ENCODE measurements at regions not wholly inside any gene's neighbourhood (a gene's known extent, or its start where the extent isn't known, plus 50 kb on each side); places are given as distances from the start of the nearest gene placed in this dataset.

DNA sequence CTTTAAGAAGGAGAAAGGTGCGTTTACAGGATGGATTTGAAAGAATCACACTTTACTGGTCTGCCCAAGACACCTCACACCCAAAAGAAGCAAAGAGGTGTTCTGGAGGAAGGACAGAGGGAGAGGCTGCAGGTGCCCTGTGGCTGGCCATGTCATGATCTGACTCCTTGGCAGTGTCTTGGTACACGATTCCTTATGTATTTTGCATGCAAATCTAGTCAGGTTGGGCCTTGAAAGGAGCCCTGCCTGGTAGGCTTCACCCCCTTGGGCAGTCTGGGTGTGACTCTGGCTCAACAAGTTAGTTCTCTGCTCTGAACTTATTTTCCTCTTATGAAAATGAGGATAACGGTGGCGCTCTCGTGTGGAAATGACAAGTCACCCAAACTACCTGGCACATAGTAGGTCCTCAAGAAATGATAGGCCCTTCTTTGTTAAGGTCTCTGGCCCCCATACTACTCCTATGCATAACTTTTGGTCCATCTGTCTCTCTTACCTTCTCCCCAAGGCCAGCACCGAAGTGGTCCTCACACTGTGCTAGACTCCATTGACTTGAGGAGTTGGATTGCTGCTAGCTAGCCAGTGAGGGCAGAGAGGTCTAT is 212.5 kb downstream of the SEMA6A start:
- TF ChIP-seq, protein P1, sequence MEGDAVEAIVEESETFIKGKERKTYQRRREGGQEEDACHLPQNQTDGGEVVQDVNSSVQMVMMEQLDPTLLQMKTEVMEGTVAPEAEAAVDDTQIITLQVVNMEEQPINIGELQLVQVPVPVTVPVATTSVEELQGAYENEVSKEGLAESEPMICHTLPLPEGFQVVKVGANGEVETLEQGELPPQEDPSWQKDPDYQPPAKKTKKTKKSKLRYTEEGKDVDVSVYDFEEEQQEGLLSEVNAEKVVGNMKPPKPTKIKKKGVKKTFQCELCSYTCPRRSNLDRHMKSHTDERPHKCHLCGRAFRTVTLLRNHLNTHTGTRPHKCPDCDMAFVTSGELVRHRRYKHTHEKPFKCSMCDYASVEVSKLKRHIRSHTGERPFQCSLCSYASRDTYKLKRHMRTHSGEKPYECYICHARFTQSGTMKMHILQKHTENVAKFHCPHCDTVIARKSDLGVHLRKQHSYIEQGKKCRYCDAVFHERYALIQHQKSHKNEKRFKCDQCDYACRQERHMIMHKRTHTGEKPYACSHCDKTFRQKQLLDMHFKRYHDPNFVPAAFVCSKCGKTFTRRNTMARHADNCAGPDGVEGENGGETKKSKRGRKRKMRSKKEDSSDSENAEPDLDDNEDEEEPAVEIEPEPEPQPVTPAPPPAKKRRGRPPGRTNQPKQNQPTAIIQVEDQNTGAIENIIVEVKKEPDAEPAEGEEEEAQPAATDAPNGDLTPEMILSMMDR (IDR thresholded peaks at IDR 0.05; ENCODE audit: unreplicated experiment in 3 of 3) = no peak
- H3K36me3 Mint-ChIP-seq (ENCODE audit: low read depth) = no peaks in the 10 kb centered on the region

DNA sequence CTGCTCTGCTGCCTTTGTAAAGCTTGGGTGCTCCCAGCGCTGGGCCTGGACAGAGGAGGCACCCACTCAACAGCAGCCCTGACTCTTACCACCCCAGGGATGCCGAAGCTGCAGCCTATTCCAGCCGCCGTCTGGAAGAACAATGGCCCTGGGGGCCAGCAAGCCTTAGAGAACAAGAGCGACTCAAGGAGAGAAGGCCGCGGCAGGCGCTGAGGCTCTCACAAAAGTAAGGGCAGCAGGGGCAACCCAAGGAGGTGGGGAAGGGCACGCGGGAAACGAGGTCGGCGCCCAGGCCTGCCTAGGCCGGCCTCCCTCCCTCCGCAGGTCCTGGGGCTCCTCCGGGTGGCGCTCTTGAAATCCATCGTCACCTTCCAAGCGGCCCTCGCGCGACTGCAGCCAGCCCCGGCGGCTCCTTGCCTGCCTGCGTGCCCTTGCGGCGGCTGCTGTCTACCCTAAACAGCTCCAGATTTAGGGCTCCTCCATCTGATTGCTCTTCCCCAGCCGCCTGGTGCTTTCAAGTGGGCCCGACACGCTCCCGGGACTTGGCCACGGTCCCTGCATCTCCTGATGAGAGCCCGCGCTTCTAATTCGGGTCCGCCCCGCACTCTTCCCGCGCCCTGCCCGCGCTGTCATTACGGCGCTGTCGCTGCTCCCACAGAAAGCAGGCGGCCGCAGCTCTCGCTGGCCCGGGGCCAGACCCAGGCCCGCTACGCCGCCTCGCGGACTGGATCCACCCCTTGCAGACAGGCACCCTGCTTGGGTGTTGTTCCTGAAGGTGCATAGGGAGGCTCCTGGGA is 213.3 kb downstream of the SEMA6A start:
- Mint-ChIP-seq H3K27me3 (ENCODE audit: low read depth) (no peaks in the 10 kb centered on the region), H3K4me3 (peak overlapping the region; percentile 76 to 82 (median 80)), H3K9me3 (peaks cover 8% of the 10 kb centered on the region), H3K27ac (no peak overlapping the region), H3K36me3 (ENCODE audit: low read depth) (no peaks in the 10 kb centered on the region), H3K4me1 (peaks cover 37% of the 10 kb centered on the region)
- TF ChIP-seq, protein P1 (IDR thresholded peaks at IDR 0.05; ENCODE audit: unreplicated experiment in 3 of 3) = peak in 1 of 3 experiments; percentile 21

More for the DNA sequence above, 212.5 kb downstream of the SEMA6A start:
- Mint-ChIP-seq H3K4me3 (peak overlapping the region; percentile 66 to 82 (median 80)), H3K9me3 (peaks cover 8% of the 10 kb centered on the region), H3K27me3 (ENCODE audit: low read depth) (no peaks in the 10 kb centered on the region), H3K27ac (peak overlapping the region in 2 of 3 experiments; percentile 32 to 47), H3K4me1 (peaks cover 37% of the 10 kb centered on the region)

GRCh38 chr5:116360008-116360853 is 214.4 kb downstream of the SEMA6A start:
- Mint-ChIP-seq H3K27me3 (ENCODE audit: low read depth) (no peaks in the 10 kb centered on the region), H3K36me3 (ENCODE audit: low read depth) (peaks cover 7% of the 10 kb centered on the region), H3K4me1 (peaks cover 32% of the 10 kb centered on the region), H3K4me3 (peak overlapping the region in 2 of 3 experiments; percentile 37 to 39), H3K9me3 (peaks cover 13% of the 10 kb centered on the region), H3K27ac (peak overlapping the region in 2 of 3 experiments; percentile 63 to 86)
- TF ChIP-seq, protein P1 (IDR thresholded peaks at IDR 0.05; ENCODE audit: unreplicated experiment in 3 of 3) = no peak

GRCh38 chr5:116359592-116359991 is 215.0 kb downstream of the SEMA6A start:
- Mint-ChIP-seq H3K4me3 (no peak overlapping the region), H3K27ac (peak overlapping the region in 1 of 3 experiments; percentile 86), H3K4me1 (peaks cover 29% of the 10 kb centered on the region), H3K9me3 (peaks cover 16% of the 10 kb centered on the region), H3K27me3 (ENCODE audit: low read depth) (no peaks in the 10 kb centered on the region), H3K36me3 (ENCODE audit: low read depth) (peaks cover 11% of the 10 kb centered on the region)
- TF ChIP-seq, protein P1 (IDR thresholded peaks at IDR 0.05; ENCODE audit: unreplicated experiment in 3 of 3) = no peak

DNA sequence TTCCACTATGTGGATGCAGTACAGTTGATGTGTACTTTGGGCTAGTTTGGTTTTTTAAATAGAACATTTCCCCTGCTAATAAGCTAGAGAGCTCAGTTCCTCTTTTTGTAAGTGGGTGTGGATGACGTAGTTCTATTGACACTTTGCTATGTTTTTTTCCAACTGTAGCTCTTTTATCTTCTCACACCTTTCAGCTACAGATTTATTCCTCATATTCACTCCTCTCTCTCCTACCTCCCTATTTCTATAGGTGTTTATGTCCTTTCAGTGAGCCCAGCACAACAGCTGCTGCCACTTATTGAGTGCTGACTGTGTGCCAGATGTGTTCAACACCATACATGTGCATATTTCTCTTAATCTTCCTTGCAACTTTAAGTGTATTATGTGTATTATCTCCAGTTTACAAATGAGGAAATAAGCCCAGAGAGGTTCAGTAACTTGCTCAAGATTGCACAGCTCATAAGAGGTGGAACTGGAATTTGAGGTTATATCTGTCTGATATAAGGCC is 215.7 kb downstream of the SEMA6A start:
- no peak overlapping the region for H3K27ac Mint-ChIP-seq
- H3K36me3 Mint-ChIP-seq (ENCODE audit: low read depth) = peaks cover 17% of the 10 kb centered on the region
- peaks cover 21% of the 10 kb centered on the region for H3K9me3 Mint-ChIP-seq
- H3K27me3 Mint-ChIP-seq (ENCODE audit: low read depth) = no peaks in the 10 kb centered on the region
- TF ChIP-seq, protein P1 (IDR thresholded peaks at IDR 0.05; ENCODE audit: unreplicated experiment in 3 of 3) = no peak
- no peak overlapping the region for H3K4me3 Mint-ChIP-seq
- H3K4me1 Mint-ChIP-seq = peaks cover 29% of the 10 kb centered on the region

Data from nephron (organoid).